SK-N-SH treated with all-trans-retinoic acid at 6 μM for 48 hours (cell line): ENCODE measurements at regions not wholly inside any gene's neighbourhood (a gene's known extent, or its start where the extent isn't known, plus 50 kb on each side); places are given as distances from the start of the nearest gene placed in this dataset.

Source experiments
- ATAC-seq: fragments of 200-7000 bp; cut with Tn5 transposase; 3 replicates; pipeline ENCODE4 v1.9.1; 2020; ENCODE audit warnings: mild to moderate bottlenecking, moderate library complexity
- ARNTL ChIP-seq: fragments of 450-650 bp; formaldehyde crosslinking; IDR thresholded peaks from 2 replicates; pipeline ENCODE4 v1.5.0; 2020; ENCODE audit warnings: low read depth, mild to moderate bottlenecking, moderate library complexity, borderline replicate concordance
- BACH2 ChIP-seq: fragments of 250-450 bp; sonication (Bioruptor Pico); IDR thresholded peaks from 2 replicates; pipeline ENCODE4 v1.9.0; 2021; ENCODE audit warnings: mild to moderate bottlenecking, borderline replicate concordance
- CREB5 ChIP-seq: fragments of 250-450 bp; sonication (Bioruptor Pico); IDR thresholded peaks from 2 replicates; pipeline ENCODE4 v1.5.1; 2020; ENCODE audit warnings: low read depth, mild to moderate bottlenecking, moderate library complexity
- CSDC2 ChIP-seq: fragments of 250-450 bp; sonication (Bioruptor Pico); IDR thresholded peaks from 2 replicates; pipeline ENCODE4 v1.5.0; 2020; ENCODE audit warnings: mild to moderate bottlenecking, moderate library complexity
- CSRNP3 ChIP-seq: fragments of 250-450 bp; sonication (Bioruptor Pico); IDR thresholded peaks from 2 replicates; pipeline ENCODE4 v1.5.1; 2021; ENCODE audit warnings: mild to moderate bottlenecking, moderate library complexity
- ESRRG ChIP-seq: fragments of 250-450 bp; sonication (Bioruptor Pico); IDR thresholded peaks from 2 replicates; pipeline ENCODE4 v1.6.1; 2021; ENCODE audit warnings: mild to moderate bottlenecking
- GLIS3 ChIP-seq: fragments of 250-450 bp; sonication (Bioruptor Pico); IDR thresholded peaks from 2 replicates; pipeline ENCODE4 v1.5.0; 2020; ENCODE audit warnings: mild to moderate bottlenecking, moderate library complexity
- OSR1 ChIP-seq: fragments of 250-450 bp; sonication (Bioruptor Pico); IDR thresholded peaks from 2 replicates; pipeline ENCODE4 v1.8.0; 2022; ENCODE audit warnings: moderate library complexity, mild to moderate bottlenecking, inconsistent platforms
- PATZ1 ChIP-seq: fragments of 250-450 bp; sonication (Bioruptor Pico); IDR thresholded peaks from 2 replicates; pipeline ENCODE4 v1.8.0; 2020; ENCODE audit warnings: mild to moderate bottlenecking, moderate library complexity, borderline replicate concordance
- PPARA ChIP-seq: fragments of 250-450 bp; sonication (Bioruptor Pico); IDR thresholded peaks from 2 replicates; pipeline ENCODE4 v1.5.0; 2020; ENCODE audit warnings: mild to moderate bottlenecking, borderline replicate concordance
- RARB ChIP-seq: fragments of 250-450 bp; sonication (Bioruptor Pico); IDR thresholded peaks from 2 replicates; pipeline ENCODE4 v1.8.0; 2021; ENCODE audit warnings: mild to moderate bottlenecking, moderate library complexity
- TCF4 ChIP-seq: fragments of 250-450 bp; sonication (Bioruptor Pico); IDR thresholded peaks from 2 replicates; pipeline ENCODE4 v1.8.0; 2021; ENCODE audit warnings: mild to moderate bottlenecking, moderate library complexity, borderline replicate concordance
- ZC3H10 ChIP-seq: fragments of 250-450 bp; sonication (Bioruptor Pico); IDR thresholded peaks from 2 replicates; pipeline ENCODE4 v1.5.1; 2021; ENCODE audit warnings: mild to moderate bottlenecking, moderate library complexity
- ZFP3 ChIP-seq: fragments of 250-450 bp; sonication (Bioruptor Pico); IDR thresholded peaks from 2 replicates; pipeline ENCODE4 v1.5.0; 2020; ENCODE audit warnings: mild to moderate bottlenecking, moderate library complexity
- ZNF565 ChIP-seq: fragments of 450-650 bp; formaldehyde crosslinking; conservative IDR thresholded peaks from 2 replicates; pipeline ENCODE4 v1.5.0; 2020; ENCODE audit warnings: low read depth, mild to moderate bottlenecking, moderate library complexity
- ZNF70 ChIP-seq: fragments of 450-650 bp; formaldehyde crosslinking; IDR thresholded peaks from 2 replicates; pipeline ENCODE4 v1.5.0; 2020; ENCODE audit warnings: mild to moderate bottlenecking, moderate library complexity
- ZNF8 ChIP-seq: fragments of 450-650 bp; formaldehyde crosslinking; IDR thresholded peaks from 2 replicates; pipeline ENCODE4 v1.5.0; 2020; ENCODE audit warnings: mild to moderate bottlenecking, moderate library complexity
- TF ChIP-seq, protein P1 (sequence below): fragments of 250-450 bp; sonication (Bioruptor Pico); IDR thresholded peaks from 2 replicates; pipeline ENCODE4 v1.5.0; 2020; ENCODE audit warnings: mild to moderate bottlenecking, moderate library complexity

- TF ChIP-seq CSRNP3 (CRISPR knock-in tag), result no peak
These were observed 150.3 kb downstream of the CENPF start (continued) for GRCh38 chr1:214753236-214753852.

DNA sequence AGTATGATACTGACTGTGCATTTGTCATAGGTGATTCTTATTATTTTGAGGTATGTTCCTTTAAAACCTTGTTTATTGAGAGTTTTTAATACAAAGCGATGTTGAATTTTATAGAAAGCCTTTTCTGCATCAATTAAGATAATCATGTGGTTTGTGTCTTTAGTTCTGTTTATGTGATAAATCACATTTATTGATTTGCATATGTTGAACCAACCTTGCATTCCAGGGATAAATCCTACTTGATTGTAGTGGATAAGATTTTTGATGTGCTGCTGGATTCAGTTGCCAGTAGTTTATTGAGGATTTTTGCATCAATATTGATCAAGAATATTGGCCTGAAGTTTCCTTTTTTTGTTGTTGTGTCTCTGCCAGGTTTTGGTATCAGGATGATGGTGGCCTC is 158.0 kb downstream of the CENPF start:
- no peak for TF ChIP-seq BACH2 (CRISPR knock-in tag)
- TF ChIP-seq, protein P1, sequence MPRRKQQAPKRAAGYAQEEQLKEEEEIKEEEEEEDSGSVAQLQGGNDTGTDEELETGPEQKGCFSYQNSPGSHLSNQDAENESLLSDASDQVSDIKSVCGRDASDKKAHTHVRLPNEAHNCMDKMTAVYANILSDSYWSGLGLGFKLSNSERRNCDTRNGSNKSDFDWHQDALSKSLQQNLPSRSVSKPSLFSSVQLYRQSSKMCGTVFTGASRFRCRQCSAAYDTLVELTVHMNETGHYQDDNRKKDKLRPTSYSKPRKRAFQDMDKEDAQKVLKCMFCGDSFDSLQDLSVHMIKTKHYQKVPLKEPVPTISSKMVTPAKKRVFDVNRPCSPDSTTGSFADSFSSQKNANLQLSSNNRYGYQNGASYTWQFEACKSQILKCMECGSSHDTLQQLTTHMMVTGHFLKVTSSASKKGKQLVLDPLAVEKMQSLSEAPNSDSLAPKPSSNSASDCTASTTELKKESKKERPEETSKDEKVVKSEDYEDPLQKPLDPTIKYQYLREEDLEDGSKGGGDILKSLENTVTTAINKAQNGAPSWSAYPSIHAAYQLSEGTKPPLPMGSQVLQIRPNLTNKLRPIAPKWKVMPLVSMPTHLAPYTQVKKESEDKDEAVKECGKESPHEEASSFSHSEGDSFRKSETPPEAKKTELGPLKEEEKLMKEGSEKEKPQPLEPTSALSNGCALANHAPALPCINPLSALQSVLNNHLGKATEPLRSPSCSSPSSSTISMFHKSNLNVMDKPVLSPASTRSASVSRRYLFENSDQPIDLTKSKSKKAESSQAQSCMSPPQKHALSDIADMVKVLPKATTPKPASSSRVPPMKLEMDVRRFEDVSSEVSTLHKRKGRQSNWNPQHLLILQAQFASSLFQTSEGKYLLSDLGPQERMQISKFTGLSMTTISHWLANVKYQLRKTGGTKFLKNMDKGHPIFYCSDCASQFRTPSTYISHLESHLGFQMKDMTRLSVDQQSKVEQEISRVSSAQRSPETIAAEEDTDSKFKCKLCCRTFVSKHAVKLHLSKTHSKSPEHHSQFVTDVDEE (CRISPR knock-in tag), result no peak
- no peak for TF ChIP-seq GLIS3 (CRISPR knock-in tag)
- TF ChIP-seq PPARA (CRISPR knock-in tag), result no peak
- no peak for TF ChIP-seq OSR1 (CRISPR knock-in tag)
- TF ChIP-seq ZNF565 (CRISPR knock-in tag), result no peak
- no peak for TF ChIP-seq CSDC2 (CRISPR knock-in tag)
- no peak for TF ChIP-seq ESRRG
- no peak for TF ChIP-seq PATZ1 (CRISPR knock-in tag)
- TF ChIP-seq ARNTL (CRISPR knock-in tag), result no peak
- TF ChIP-seq RARB (CRISPR knock-in tag), result no peak
- ATAC-seq, result no peak

DNA sequence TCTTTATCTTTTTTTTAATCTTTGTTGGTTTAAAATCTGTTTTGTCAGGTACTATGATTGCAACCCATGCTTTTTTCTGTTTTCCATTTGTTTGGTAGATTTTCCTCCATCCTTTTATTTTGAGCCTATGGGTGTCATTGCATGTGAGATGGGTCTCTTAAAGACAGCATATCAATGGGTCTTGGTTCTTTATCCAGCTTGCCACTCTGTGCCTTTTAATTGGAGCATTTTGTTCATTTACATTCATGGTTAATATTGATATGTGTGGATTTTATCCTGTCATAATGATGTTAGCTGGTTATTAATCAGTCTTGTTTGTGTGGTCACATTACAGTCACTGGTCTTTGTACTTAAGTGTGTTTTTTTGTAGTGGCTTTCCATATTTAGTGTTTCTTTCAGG is 159.9 kb downstream of the CENPF start:
- TF ChIP-seq ZNF8 (no peak), ZNF70 (CRISPR knock-in tag) (no peak), ARNTL (CRISPR knock-in tag) (no peak), GLIS3 (CRISPR knock-in tag) (no peak), ZC3H10 (CRISPR knock-in tag) (no peak), ZFP3 (CRISPR knock-in tag) (no peak), TCF4 (CRISPR knock-in tag) (no peak), CSRNP3 (CRISPR knock-in tag) (no peak), CREB5 (CRISPR knock-in tag) (no peak), CSDC2 (CRISPR knock-in tag) (no peak)

DNA sequence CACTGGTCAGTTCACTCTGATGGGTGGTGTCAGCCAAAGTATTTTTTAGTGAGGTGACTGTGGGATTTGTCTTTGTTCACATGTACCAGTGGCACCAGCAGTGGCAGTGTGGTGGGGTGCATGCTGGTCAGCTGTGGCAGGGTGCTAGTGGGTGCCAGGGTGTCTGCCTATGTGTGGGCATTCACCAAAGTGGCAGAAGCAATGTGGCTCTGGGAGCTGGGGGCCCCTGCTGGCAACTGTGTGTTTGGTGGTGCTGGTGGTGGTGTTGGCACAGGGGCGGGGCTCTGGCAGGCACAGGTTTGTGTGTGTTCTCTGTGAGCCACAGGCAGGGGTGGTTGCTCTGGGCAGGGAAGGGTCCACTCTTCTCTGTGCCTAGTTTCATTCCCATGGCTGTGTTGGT is 161.5 kb downstream of the CENPF start:
- no peak for TF ChIP-seq ARNTL (CRISPR knock-in tag)
- no peak for ATAC-seq

More for the DNA sequence above, 159.9 kb downstream of the CENPF start:
- no peak for ATAC-seq
